DOHH2 (cell line): ENCODE measurements at regions not wholly inside any gene's neighbourhood (a gene's known extent, or its start where the extent isn't known, plus 50 kb on each side); places are given as distances from the start of the nearest gene placed in this dataset.

Source experiments
- H3F3A ChIP-seq: fragments of 200-600 bp; sonication (generic), shearing (Covaris generic); 2 replicates; pipeline ENCODE4 v1.6.0; 2016; ENCODE audit warnings: antibody characterized with exemption, mild to moderate bottlenecking; ENCODE audit not compliant: control insufficient read depth, insufficient read depth
- H3K27ac ChIP-seq: fragments of 200-600 bp; sonication (generic); 2 replicates; pipeline ENCODE4 v1.5.1; 2014; ENCODE audit warnings: low read depth, mild to moderate bottlenecking, low read length, moderate library complexity
- H3K27me3 ChIP-seq: fragments of 200-600 bp; sonication (generic); 2 replicates; pipeline ENCODE4 v1.6.1; 2014; ENCODE audit warnings: mild to moderate bottlenecking, low read length, mixed read lengths; ENCODE audit not compliant: control insufficient read depth
- H3K36me3 ChIP-seq: fragments of 200-600 bp; sonication (generic); 2 replicates; pipeline ENCODE4 v1.6.1; 2014; ENCODE audit warnings: mild to moderate bottlenecking, low read length, moderate library complexity, mixed read lengths; ENCODE audit not compliant: control insufficient read depth
- H3K4me1 ChIP-seq: fragments of 200-600 bp; sonication (generic); 2 replicates; pipeline ENCODE4 v1.6.1; 2014; ENCODE audit warnings: mild to moderate bottlenecking, low read length, mixed read lengths; ENCODE audit not compliant: control insufficient read depth
- H3K4me2 ChIP-seq: fragments of 200-600 bp; sonication (generic); 2 replicates; pipeline ENCODE4 v1.6.0; 2014; ENCODE audit warnings: mild to moderate bottlenecking, low read length, moderate library complexity
- H3K4me3 ChIP-seq: fragments of 200-600 bp; sonication (generic); 2 replicates; pipeline ENCODE4 v1.5.1; 2014; ENCODE audit warnings: mild to moderate bottlenecking, low read length, mixed read lengths
- H3K79me2 ChIP-seq: fragments of 200-600 bp; sonication (generic); 2 replicates; pipeline ENCODE4 v1.6.1; 2014; ENCODE audit warnings: mild to moderate bottlenecking, low read length, mixed read lengths; ENCODE audit not compliant: control insufficient read depth
- H3K9me2 ChIP-seq: fragments of 200-600 bp; sonication (generic); replicated peaks from 2 replicates; pipeline ENCODE4 v1.6.1; 2014; ENCODE audit warnings: mild to moderate bottlenecking, low read length, mixed read lengths; ENCODE audit not compliant: control insufficient read depth
- H3K9me3 ChIP-seq: fragments of 200-600 bp; sonication (generic); 2 replicates; pipeline ENCODE4 v1.6.1; 2014; ENCODE audit warnings: antibody characterized with exemption, low read length, mixed read lengths; ENCODE audit not compliant: control insufficient read depth, insufficient read depth
- H4K20me1 ChIP-seq: fragments of 200-600 bp; sonication (generic); 2 replicates; pipeline ENCODE4 v1.6.0; 2014; ENCODE audit warnings: low read depth, mild to moderate bottlenecking, antibody characterized with exemption, low read length, moderate library complexity; ENCODE audit not compliant: control insufficient read depth, insufficient read depth
- CTCF ChIP-seq: fragments of 200-600 bp; sonication (generic); IDR thresholded peaks from one replicate; pipeline ENCODE4 v1.5.1; 2014; ENCODE audit warnings: antibody characterized with exemption, mild to moderate bottlenecking, low read depth, low read length; ENCODE audit not compliant: poor library complexity, severe bottlenecking
- EZH2phosphoT487 ChIP-seq: fragments of 200-600 bp; sonication (generic); IDR thresholded peaks from 2 replicates; pipeline ENCODE4 v1.6.1; 2017; ENCODE audit warnings: borderline replicate concordance, mild to moderate bottlenecking, antibody characterized with exemption, low read length, moderate library complexity, mixed read lengths

DNA sequence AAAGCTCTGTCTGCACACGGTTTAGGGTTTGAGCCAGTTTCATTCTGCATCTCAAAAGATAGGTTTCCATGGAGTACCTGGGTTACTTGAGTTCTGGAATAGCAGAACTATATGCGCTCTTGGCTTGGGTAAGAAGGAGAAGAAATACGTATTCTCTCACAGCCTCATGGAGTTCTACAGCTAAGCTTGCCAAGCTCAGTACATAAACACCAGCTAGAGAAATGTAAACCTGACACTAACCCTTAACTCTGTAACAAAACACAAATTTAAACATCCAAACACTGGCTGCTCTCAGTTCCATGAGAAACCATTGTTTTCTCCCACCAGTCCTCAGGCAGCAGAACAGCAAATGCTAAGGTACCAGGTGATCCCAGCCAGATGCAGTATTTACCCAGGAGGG is 557.2 kb downstream of the INHBA start:
- no peak overlapping the region for H3K4me3 ChIP-seq
- H3K9me2 ChIP-seq, result no peaks in the 10 kb centered on the region; the same call in 1 of the 2 replicates
- TF ChIP-seq EZH2phosphoT487, result no peak
- TF ChIP-seq CTCF, result no peak
- H3F3A ChIP-seq, result no peaks in the 10 kb centered on the region
- H3K27ac ChIP-seq, result no peak overlapping the region
- H3K9me3 ChIP-seq, result no peaks in the 10 kb centered on the region
- H3K79me2 ChIP-seq, result no peaks in the 10 kb centered on the region
- H3K36me3 ChIP-seq, result no peaks in the 10 kb centered on the region
- no peaks in the 10 kb centered on the region for H4K20me1 ChIP-seq
- no peak overlapping the region for H3K4me2 ChIP-seq
- no peaks in the 10 kb centered on the region for H3K27me3 ChIP-seq
- H3K4me1 ChIP-seq, result peaks cover 5% of the 10 kb centered on the region; the same call in 1 of the 2 replicates

DNA sequence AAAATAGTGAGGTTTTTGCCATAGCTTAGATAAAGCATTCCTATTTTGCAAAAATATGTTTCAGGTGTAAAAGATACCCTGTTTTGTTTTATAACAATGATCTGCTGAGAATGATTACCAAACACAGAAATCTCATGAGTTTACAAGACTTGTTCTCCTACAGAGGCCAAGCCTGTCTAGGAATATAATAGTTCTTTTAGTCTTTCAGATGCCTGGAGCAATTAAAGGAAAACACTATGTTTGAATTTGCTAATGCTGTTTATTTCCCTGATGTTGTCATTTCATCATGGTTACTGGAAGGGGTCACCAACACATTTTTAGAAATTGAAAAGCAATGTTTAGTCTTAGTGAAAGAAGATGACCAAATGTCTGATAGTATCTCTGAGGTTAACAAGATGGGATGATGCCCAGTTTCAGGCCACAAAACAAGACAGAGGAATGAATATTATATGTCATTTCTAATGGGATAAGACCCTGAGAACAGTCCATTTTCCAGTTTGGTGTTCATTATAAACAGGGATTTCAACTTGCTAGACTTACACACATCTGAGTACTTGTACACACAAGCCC is 559.9 kb downstream of the INHBA start:
- no peaks in the 10 kb centered on the region for H3K4me1 ChIP-seq
- TF ChIP-seq CTCF, result no peak
- TF ChIP-seq EZH2phosphoT487, result no peak
- no peaks in the 10 kb centered on the region for H3K27me3 ChIP-seq
- H3K4me3 ChIP-seq, result no peak overlapping the region
- no peaks in the 10 kb centered on the region for H3K9me3 ChIP-seq
- H3K27ac ChIP-seq, result no peak overlapping the region
- no peaks in the 10 kb centered on the region; the same call in 1 of the 2 replicates for H3K9me2 ChIP-seq
- H3F3A ChIP-seq, result no peaks in the 10 kb centered on the region
- no peaks in the 10 kb centered on the region for H3K79me2 ChIP-seq
- no peaks in the 10 kb centered on the region for H3K36me3 ChIP-seq
- H4K20me1 ChIP-seq, result no peaks in the 10 kb centered on the region
- no peak overlapping the region for H3K4me2 ChIP-seq

- H3K27me3 ChIP-seq, result no peaks in the 10 kb centered on the region
- H3K4me1 ChIP-seq, result peaks cover 2% of the 10 kb centered on the region
- no peaks in the 10 kb centered on the region for H3K36me3 ChIP-seq
- H3F3A ChIP-seq, result no peaks in the 10 kb centered on the region
- H3K9me3 ChIP-seq, result no peaks in the 10 kb centered on the region
- no peak overlapping the region for H3K4me3 ChIP-seq
- no peak overlapping the region for H3K4me2 ChIP-seq
- no peaks in the 10 kb centered on the region for H3K79me2 ChIP-seq
- TF ChIP-seq EZH2phosphoT487 (no peak), CTCF (no peak)
- no peaks in the 10 kb centered on the region; the same call in 1 of the 2 replicates for H3K9me2 ChIP-seq
- H3K27ac ChIP-seq, result no peak overlapping the region
- H4K20me1 ChIP-seq, result no peaks in the 10 kb centered on the region
These were observed 563.1 kb downstream of the INHBA start for GRCh38 chr7:41139789-41140188.
